H54 (cell line): ENCODE measurements at regions not wholly inside any gene's neighbourhood (a gene's known extent, or its start where the extent isn't known, plus 50 kb on each side); places are given as distances from the start of the nearest gene placed in this dataset.
"Not testable (repeated sequence)": the region's sequence is repeated elsewhere in the genome, so short reads cannot be mapped to it uniquely, and the experiment has no call there.

Source experiments
- DNase-seq: peaks from one replicate; pipeline ENCODE4 v3.0.0; 2011; ENCODE audit warnings: low spot score, mixed read lengths; ENCODE audit not compliant: insufficient read length
- FAIRE-seq: peaks from 3 replicates; lab custom pipeline; 2011; peaks lifted over from hg19 to GRCh38; lab: Jason Lieb, UNC
- POLR2A ChIP-seq: IDR thresholded peaks from 2 replicates; pipeline ENCODE4 v1.6.1; 2011; ENCODE audit warnings: low read depth, mild to moderate bottlenecking, low read length

GRCh38 chr13:69101841-69102240 is 1005.8 kb upstream of the ATXN8OS start:
- DNase-seq, result no peak
- no peak for TF ChIP-seq POLR2A
- FAIRE-seq, result no peak

- DNase-seq (no peak), FAIRE-seq (no peak)
- TF ChIP-seq POLR2A, result no peak
Observed at GRCh38 chr13:69094485-69094884, 1013.1 kb upstream of the ATXN8OS start.

GRCh38 chr13:69092615-69093322 is 1014.9 kb upstream of the ATXN8OS start:
- TF ChIP-seq POLR2A, result no peak
- no peak for DNase-seq
- FAIRE-seq, result no peak

GRCh38 chr13:69077267-69077666 is 1030.4 kb upstream of the ATXN8OS start:
- TF ChIP-seq POLR2A, result no peak
- DNase-seq, result no peak
- no peak for FAIRE-seq

GRCh38 chr13:69069554-69070133 is 1038.0 kb upstream of the ATXN8OS start:
- DNase-seq (no peak), FAIRE-seq (no peak)
- TF ChIP-seq POLR2A, result no peak

GRCh38 chr13:69050696-69051095 is 1056.9 kb upstream of the ATXN8OS start:
- DNase-seq (no peak), FAIRE-seq (no peak)
- TF ChIP-seq POLR2A, result no peak

GRCh38 chr13:69044629-69045028 is 1063.0 kb upstream of the ATXN8OS start:
- TF ChIP-seq POLR2A, result no peak
- FAIRE-seq (no peak), DNase-seq (no peak)

- DNase-seq (no peak), FAIRE-seq (no peak)
- TF ChIP-seq POLR2A, result no peak
Observed at GRCh38 chr13:69040898-69041297, 1066.7 kb upstream of the ATXN8OS start.

- no peak for DNase-seq
- FAIRE-seq, result no peak
- no peak for TF ChIP-seq POLR2A
Observed at GRCh38 chr13:69035771-69036170, 1071.9 kb upstream of the ATXN8OS start.

- FAIRE-seq, result no peak
- DNase-seq, result no peak
- no peak for TF ChIP-seq POLR2A
Observed at GRCh38 chr13:69028936-69029335, 1078.7 kb upstream of the ATXN8OS start.

- FAIRE-seq (no peak), DNase-seq (no peak)
- TF ChIP-seq POLR2A, result no peak
Observed at GRCh38 chr13:69020120-69020519, 1087.5 kb upstream of the ATXN8OS start.

- FAIRE-seq, DNase-seq: not testable (repeated sequence)
Observed at GRCh38 chr13:69018173-69018572, 1089.5 kb upstream of the ATXN8OS start.

- no peak for TF ChIP-seq POLR2A
- no peak for DNase-seq
- no peak for FAIRE-seq
Observed at GRCh38 chr13:69010789-69011188, 1096.8 kb upstream of the ATXN8OS start.

GRCh38 chr13:69008499-69008898 is 1099.1 kb upstream of the ATXN8OS start:
- DNase-seq (no peak), FAIRE-seq (no peak)
- no peak for TF ChIP-seq POLR2A

GRCh38 chr13:68998056-68998455 is 1109.6 kb upstream of the ATXN8OS start:
- TF ChIP-seq POLR2A, result no peak
- DNase-seq, result no peak
- no peak for FAIRE-seq
